Islet of Langerhans (tissue), 1 donor: ENCODE measurements at regions not wholly inside any gene's neighbourhood (a gene's known extent, or its start where the extent isn't known, plus 50 kb on each side); places are given as distances from the start of the nearest gene placed in this dataset.

Source experiments
- FAIRE-seq: peaks from one replicate; lab custom pipeline; 2011; peaks lifted over from hg19 to GRCh38; lab: Jason Lieb, UNC

DNA sequence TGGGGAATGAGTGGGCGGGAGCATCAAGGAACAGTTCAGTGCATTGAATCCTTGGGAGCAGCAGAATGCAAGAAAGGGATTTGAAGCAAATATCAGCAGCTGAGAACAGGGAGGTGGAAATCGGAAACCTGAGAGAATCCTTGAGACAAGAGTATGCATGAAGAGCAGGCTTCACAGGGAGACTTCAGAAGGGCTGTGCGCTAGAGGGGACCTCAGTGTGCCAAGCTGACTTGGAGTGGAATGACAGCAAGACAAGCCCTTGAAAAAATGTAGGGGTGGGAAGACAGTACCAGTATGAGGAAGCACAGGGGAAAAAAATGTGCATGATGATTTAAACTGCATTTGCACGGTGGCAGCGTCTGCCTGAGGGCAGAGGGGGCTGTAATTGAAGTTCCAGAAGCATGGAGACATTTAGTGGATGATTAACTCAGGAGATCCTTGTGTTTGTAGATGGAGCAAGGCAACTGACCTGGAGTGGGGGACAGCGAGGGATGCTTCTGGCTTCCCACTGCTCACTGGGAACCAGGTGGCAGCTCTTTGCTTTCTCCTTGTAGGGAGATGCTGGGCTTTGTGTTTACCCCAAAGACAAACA is 204.9 kb upstream of the PLET1 start:
- FAIRE-seq = no peak

DNA sequence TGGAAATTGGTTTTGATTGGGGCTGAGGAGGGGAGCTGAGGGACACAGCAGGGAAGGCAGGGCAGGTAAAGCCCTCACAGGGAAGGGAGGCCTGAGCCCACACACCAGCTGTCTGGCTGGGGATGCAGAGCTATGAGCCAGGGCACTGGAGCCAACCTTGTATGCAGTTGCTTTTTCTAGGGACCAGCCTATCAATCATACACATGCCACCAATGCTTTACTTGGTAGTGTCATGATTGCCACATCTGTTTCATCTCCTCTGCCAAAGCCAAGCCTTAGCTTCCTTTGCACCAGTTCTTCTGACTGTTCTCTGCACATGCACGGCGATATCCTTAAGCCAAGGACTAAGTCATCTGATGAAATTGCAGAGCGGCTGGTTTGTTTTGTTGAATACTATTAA is 207.1 kb upstream of the PLET1 start:
- FAIRE-seq = no peak

DNA sequence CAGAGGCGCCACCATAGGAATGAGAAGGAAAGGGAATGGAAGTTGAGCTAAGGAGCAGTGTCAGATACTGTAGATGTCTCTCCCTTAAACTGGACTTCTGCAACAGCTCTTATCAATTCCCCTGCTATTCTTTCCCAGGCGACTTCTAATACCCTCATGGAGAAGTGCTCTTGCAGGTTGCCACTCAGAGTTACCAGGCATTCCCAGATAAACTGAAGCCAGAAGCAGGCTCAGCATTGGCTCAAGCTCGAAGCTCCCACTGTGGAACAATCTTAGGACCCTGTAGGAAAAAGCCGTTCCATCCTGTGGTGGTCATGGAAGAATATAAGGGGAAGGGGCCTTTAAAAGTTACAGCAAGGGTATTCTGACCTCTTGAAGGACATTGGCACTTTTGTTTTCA is 208.7 kb upstream of the PLET1 start:
- no peak for FAIRE-seq

DNA sequence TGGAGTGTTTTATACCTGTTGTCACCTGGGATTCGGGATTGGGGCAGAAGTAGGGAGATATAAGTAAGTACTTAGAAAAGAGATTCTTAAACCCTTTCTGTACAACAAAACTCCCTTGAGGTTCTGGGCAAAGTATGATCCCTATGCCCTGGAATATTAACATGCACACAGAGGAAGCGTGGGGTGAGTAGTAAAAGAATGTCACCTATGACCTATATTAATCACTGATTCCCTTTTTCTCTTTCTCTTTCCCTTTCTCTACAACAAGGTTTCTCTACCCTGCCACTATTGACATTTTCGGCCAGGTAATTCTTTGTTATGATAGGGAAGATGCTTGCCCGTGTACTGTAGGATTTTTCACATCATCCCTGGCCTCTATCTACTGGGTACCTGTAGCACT is 209.7 kb upstream of the PLET1 start:
- no peak for FAIRE-seq

DNA sequence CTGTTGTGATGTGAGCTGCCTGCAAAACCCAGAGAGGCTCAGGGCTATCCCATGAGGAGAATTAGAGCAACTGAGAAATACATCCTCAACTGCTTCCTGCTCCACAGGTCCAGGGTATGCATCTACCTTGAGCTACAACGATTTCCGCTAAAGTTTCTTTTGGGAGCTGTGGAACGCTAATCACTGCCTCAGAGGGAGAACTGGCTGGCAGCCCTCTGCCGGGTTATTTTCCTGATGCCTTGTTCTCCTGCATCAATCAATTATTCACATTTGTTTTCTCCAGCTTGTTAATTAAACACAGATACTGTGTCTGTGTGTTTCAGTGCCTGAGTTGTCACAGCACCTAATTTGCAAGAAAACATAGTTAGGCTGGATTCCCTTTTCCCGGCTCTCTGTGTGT is 211.1 kb upstream of the PLET1 start:
- no peak for FAIRE-seq

DNA sequence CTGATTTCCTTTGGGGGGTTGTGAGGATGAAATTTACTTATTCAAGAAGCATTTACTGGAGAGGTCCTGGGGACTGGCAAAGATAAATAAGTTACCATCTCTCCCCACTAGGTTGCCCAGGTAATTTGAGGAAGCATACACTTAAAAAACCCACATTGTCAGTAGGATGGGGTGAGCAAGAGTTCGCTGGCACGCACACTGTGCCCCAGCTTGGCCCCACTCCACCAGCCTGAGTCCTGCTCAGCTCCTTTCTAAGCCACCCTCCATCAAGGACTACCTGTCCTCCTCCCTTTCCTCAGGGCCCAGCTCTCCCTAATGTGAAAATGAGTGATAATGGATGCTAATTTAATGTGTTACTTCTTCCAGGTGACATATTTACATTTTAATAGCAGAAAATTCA is 216.5 kb upstream of the PLET1 start:
- no peak for FAIRE-seq

DNA sequence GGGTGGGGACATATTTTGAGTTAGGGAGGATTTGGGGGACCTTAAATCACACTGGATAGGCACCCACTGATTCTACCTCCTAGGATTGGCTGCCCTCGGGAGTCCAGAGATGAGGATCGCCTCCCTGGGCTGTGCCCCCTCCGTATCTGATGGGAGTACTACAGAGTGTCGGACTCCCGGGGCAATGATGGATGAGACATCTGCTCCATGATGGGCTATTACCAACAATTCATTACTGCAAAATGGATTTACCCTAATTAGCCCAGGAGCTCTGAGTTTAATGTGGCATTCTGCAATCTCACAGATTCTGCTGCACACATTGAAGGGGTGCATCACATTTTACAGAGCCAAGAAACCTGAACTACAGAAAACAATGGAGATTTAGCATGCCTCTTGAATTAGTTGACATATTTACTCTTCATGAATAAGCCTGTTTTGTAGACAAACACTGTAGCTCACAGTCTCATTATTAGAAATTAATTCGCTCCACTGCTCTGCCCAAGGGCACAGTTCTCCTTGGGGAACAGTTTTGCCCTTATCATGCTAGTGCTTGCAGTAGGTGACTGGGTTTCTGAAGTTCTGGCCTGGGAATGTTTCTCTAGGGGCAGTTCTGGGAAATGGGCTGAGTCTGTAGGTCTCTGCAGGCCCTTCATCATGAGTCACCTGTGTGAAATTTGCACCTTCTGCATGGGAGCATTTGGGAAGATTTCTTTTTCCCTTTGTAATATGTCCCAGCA is 217.1 kb upstream of the PLET1 start:
- FAIRE-seq = no peak

DNA sequence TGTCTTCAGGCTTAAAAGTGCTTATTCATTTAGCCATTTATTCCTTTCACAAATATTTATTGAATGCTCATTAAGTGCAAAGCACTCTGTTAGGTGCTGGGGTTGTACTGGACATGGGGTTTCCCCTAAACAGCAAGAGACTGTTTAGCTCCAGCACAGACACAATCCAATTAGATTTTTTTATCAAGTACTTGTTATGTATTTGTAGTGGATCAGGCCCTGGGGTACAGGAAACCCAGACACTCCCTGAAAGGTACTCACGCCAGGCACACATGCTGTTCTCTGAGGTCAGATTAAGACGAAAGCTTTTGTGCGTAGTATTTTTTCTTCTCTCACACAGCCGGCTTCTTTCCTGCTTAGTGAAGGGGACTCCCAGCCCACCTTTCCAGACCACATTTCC is 218.1 kb upstream of the PLET1 start:
- no peak for FAIRE-seq

DNA sequence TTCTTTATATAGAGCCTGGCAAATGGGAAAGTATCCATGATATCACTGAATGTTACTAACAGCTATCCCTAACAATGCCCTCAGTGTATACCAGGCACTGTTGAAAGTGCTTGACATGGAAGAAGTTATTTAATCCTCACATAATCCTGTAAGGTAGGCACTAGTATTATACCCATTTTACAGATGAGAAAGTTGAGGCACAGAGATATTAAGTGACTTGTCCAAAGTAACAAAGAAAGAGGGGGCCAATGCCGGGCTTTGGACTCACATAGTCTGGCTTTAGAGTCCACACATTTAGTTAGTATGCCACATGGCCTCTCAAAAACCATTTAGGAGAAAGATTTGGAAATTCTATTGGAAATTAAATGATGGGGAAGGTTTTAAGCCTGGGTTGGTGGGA is 220.8 kb upstream of the PLET1 start:
- no peak for FAIRE-seq

- FAIRE-seq = no peak
Observed at GRCh38 chr11:112481893-112482292, 221.2 kb upstream of the PLET1 start.

GRCh38 chr11:112485280-112485679 is 224.6 kb upstream of the PLET1 start:
- FAIRE-seq = no peak

DNA sequence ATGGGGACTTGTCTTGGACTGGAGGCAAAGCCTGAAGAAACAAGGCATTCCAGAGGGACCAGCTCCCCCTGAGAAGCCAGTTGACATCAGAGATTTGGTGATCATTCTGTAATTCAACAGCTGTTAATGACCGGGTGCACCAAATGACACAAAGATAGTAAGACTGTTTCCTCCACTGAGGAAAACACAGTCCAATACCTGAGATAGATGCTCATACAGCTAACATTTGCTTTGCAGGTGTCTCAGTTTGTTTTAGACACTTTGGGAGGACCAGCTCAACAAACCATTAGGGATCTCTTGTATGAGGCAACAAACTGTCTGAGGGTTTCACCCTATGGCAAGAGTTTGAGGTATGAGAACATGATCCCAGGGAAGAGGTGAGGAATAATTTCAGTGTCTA is 237.2 kb upstream of the PLET1 start:
- FAIRE-seq = no peak

- no peak for FAIRE-seq
Observed at GRCh38 chr11:112498701-112499100, 238.0 kb upstream of the PLET1 start.

GRCh38 chr11:112499153-112499880 is 238.7 kb upstream of the PLET1 start:
- no peak for FAIRE-seq

DNA sequence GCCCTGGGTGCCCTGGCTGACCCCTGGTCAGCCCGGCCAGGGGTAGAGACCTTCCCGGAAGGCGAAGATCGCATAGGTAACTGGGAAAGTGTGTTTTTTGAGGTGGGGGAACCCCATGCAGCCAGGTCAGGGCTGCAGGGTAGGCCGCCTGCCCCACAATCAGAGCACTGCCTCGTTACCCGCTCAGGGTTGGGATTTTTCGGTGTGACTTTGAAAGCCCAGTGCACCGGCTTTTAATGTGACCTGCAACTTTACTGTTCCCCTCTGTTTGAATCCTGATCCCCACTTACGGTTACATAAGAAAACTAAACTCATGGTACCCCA is 239.2 kb upstream of the PLET1 start:
- no peak for FAIRE-seq

GRCh38 chr11:112503410-112503809 is 242.8 kb upstream of the PLET1 start:
- no peak for FAIRE-seq

GRCh38 chr11:112504056-112504455 is 243.4 kb upstream of the PLET1 start:
- no peak for FAIRE-seq

GRCh38 chr11:112506852-112507251 is 246.2 kb upstream of the PLET1 start:
- no peak for FAIRE-seq

GRCh38 chr11:112507281-112507680 is 246.6 kb upstream of the PLET1 start:
- no peak for FAIRE-seq

GRCh38 chr11:112508750-112509149 is 248.1 kb upstream of the PLET1 start:
- FAIRE-seq = no peak

DNA sequence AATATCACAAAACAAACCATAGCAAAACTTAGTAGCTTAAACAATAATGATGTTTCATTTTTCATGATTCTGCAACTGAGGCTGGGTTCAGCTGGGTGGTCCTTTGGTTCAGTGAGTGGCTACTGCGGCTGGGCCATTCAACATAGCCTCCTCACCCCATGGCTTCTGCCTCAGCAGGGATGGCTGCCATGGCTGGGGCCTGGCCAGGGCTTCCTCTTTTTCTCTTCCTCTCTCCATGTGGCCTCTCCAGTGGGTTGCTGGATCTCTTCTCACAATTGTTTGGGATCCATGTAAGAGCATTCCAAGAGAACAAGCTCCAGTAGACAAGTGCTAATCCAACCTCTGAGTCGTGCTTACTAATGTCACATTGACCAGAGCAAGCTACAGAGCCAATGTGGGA is 248.6 kb upstream of the PLET1 start:
- FAIRE-seq = no peak

DNA sequence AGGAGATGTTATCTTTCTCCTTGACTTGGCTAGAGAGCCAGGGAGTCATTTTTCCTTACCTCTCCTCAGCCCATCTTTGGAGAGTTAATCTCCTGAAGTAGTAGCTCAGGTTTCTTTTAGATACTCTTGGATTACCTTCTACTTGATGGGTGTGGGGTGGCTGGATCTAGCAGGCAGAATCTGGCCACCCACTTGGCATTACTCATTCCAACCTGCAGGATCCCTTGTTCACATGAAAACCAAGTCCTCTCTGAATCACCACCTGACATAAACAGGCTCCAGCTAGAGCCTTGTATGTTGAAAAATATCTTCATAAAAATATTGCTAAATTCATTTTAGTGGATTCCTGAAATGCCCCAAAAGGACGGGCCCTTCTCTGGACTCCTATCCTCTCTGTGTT is 250.6 kb upstream of the PLET1 start:
- no peak for FAIRE-seq

DNA sequence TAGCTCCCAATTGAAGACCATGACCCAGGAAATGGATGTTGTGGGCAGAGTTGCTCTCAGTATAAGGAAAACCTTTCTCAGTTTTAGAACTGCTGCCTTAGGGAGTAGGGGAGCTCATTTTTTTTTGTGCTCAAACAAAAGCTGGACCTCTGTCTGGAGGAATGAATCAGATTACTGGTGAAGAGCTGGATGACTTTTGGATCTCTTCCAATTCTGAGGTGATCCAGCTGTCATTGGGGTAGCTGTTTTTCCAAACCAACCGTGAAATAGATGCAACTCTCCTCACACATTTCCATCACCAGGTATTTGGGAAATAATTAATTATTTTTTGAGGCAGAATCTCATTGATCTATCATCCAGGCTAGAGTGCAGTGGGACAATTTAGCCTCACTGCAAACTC is 251.3 kb upstream of the PLET1 start:
- no peak for FAIRE-seq

DNA sequence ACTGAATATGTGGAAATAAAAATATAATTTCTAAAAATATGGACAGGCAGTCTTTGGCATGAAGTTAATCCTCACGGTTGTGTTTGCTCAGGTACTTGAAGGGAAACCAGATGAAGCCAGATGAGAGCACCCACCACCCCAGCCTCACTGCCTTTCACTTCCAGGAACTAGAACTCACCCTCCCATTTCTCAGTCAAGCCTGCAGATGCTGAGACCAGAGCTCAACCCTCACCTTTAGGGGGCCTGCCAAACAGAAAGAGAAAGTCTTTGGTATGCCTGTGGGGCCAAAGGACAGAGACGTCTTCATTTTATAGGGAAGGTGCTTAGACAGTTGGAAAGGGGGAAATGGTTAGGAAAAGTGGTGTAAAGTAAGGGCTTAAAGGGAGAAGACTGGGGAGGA is 252.8 kb upstream of the PLET1 start:
- no peak for FAIRE-seq
